B cell (primary cell): ENCODE measurements at regions not wholly inside any gene's neighbourhood (a gene's known extent, or its start where the extent isn't known, plus 50 kb on each side); places are given as distances from the start of the nearest gene placed in this dataset.

Experiments
- ATAC-seq: fragments of 200-7000 bp; cut with Tn5 transposase; one replicate; pipeline ENCODE4 v1.10.0; 2021; ENCODE audit warnings: low read depth, mild to moderate bottlenecking, moderate number of reproducible peaks, moderate library complexity
- CTCF ChIA-PET: fragments of 350-600 bp; sonication (Branson Sonifier 250); formaldehyde crosslinking; loops from one replicate; lab custom pipeline; 2021; ENCODE audit warnings: antibody characterized with exemption, inconsistent platforms; lab: Charles Lee
- POLR2A ChIA-PET: fragments of 350-600 bp; sonication (Branson Sonifier 250); formaldehyde crosslinking; loops from one replicate; lab custom pipeline; 2021; ENCODE audit warnings: antibody characterized with exemption; lab: Charles Lee
- DNase-seq: peaks from one replicate; pipeline ENCODE4 v3.0.0; 2013
- H2AFZ ChIP-seq: 2 replicates; pipeline ENCODE4 v1.6.1; 2012; ENCODE audit warnings: mild to moderate bottlenecking, low read depth, low read length; ENCODE audit not compliant: insufficient read depth, poor library complexity, severe bottlenecking
- H3K27ac ChIP-seq, 2 donors: 1 replicate in 1 of 2; 2 replicates in 1 of 2; pipeline ENCODE4 v1.5.1; 2012 to 2013; ENCODE audit warnings: low read length in 2 of 2, mild to moderate bottlenecking in 2 of 2, moderate library complexity in 1 of 2
- H3K27me3 ChIP-seq, 4 experiments: fragments of 200-600 bp in 1 of 4; sonication (generic) in 1 of 4; replicated peaks in 1 of 4; 1 replicate in 2 of 4; 2 replicates in 2 of 4; pipeline versions ENCODE4 v1.6.1 to v1.7.0; 2013 to 2016; ENCODE audit warnings: low read length in 3 of 4, mild to moderate bottlenecking in 2 of 4, mixed read lengths in 1 of 4, moderate library complexity in 1 of 4; ENCODE audit not compliant: insufficient read depth in 4 of 4, control insufficient read depth in 3 of 4; ENCODE audit errors: control extremely low read depth in 1 of 4
- H3K36me3 ChIP-seq, 2 experiments: replicated peaks in 1 of 2; 1 replicate in 1 of 2; 2 replicates in 1 of 2; pipeline versions ENCODE4 v1.6.1 to v1.7.1; 2013; ENCODE audit warnings: low read length in 1 of 2; ENCODE audit not compliant: insufficient read depth in 2 of 2, control insufficient read depth in 1 of 2; ENCODE audit errors: control extremely low read depth in 1 of 2, extremely low read depth in 1 of 2
- H3K4me1 ChIP-seq, 2 donors: fragments of 200-600 bp in 1 of 2; sonication (generic) in 1 of 2; 1 replicate in 1 of 2; 2 replicates in 1 of 2; pipeline versions ENCODE4 v1.5.1 to v1.6.1; 2013 to 2017; ENCODE audit warnings: low read length in 2 of 2; ENCODE audit not compliant: control insufficient read depth in 2 of 2, insufficient read depth in 2 of 2
- H3K4me2 ChIP-seq: replicated peaks from 2 replicates; pipeline ENCODE3; 2012; ENCODE audit warnings: mild to moderate bottlenecking, low read depth, low read length; ENCODE audit not compliant: poor library complexity, severe bottlenecking
- H3K4me3 ChIP-seq, 5 experiments: fragments of 200-600 bp in 1 of 5; sonication (generic) in 1 of 5; 1 replicate in 3 of 5; 2 replicates in 2 of 5; pipeline versions ENCODE4 v1.5.1 to v1.7.0; 2011 to 2016; ENCODE audit warnings: low read length in 4 of 5, mild to moderate bottlenecking in 4 of 5, low read depth in 2 of 5, control low read depth in 1 of 5, moderate library complexity in 1 of 5; ENCODE audit not compliant: insufficient read depth in 1 of 5; ENCODE audit errors: control extremely low read depth in 1 of 5, extremely low read depth in 1 of 5
- H3K79me2 ChIP-seq: fragments of 200-600 bp; sonication (generic); one replicate; pipeline ENCODE4 v1.6.0; 2016; ENCODE audit warnings: low read length; ENCODE audit not compliant: control insufficient read depth, insufficient read depth
- H3K9ac ChIP-seq: fragments of 200-600 bp; sonication (generic); 2 replicates; pipeline ENCODE4 v1.6.1; 2017; ENCODE audit warnings: mild to moderate bottlenecking, low read length, moderate library complexity
- H3K9me3 ChIP-seq, 3 donors: one replicate each; pipeline versions ENCODE4 v1.6.1 to v1.7.1; 2013; ENCODE audit warnings: low read length in 2 of 3; ENCODE audit not compliant: control insufficient read depth in 2 of 3, insufficient read depth in 1 of 3; ENCODE audit errors: control extremely low read depth in 1 of 3
- H4K20me1 ChIP-seq: 2 replicates; pipeline ENCODE4 v1.6.0; 2012; ENCODE audit warnings: mild to moderate bottlenecking, low read length; ENCODE audit not compliant: insufficient read depth, control insufficient read depth, poor library complexity, severe bottlenecking
- H3K27ac Mint-ChIP-seq: one replicate; pipeline ENCODE4 v1.8.0; 2021; ENCODE audit warnings: mixed read lengths
- H3K27me3 Mint-ChIP-seq: one replicate; pipeline ENCODE4 v1.8.0; 2021; ENCODE audit warnings: mixed read lengths
- H3K4me1 Mint-ChIP-seq: one replicate; pipeline ENCODE4 v1.8.0; 2021; ENCODE audit warnings: mixed read lengths
- H3K4me3 Mint-ChIP-seq: one replicate; pipeline ENCODE4 v1.8.0; 2021; ENCODE audit warnings: mixed read lengths
- H3K9me3 Mint-ChIP-seq: one replicate; pipeline ENCODE4 v1.8.0; 2022; ENCODE audit warnings: mixed read lengths; ENCODE audit not compliant: insufficient read depth
- CTCF ChIP-seq: fragments of 200-600 bp; IDR thresholded peaks from one replicate; pipeline ENCODE4 v1.8.0; 2022; ENCODE audit warnings: antibody characterized with exemption, mild to moderate bottlenecking
- EZH2 ChIP-seq: IDR thresholded peaks from 2 replicates; pipeline ENCODE4 v1.6.1; 2012; ENCODE audit warnings: borderline replicate concordance, low read depth, mild to moderate bottlenecking, moderate library complexity, low read length; ENCODE audit not compliant: insufficient read depth, poor library complexity, severe bottlenecking
- WGBS: methylation state at CpG from one replicate; pipeline ENCODE4 v1.1.5; 2013; ENCODE audit warnings: missing lambda C conversion rate; ENCODE audit not compliant: insufficient coverage; 5-methylcytosine and 5-hydroxymethylcytosine counted together
- intact Hi-C: fragments of 100-400 bp; cut with micrococcal nuclease; formaldehyde crosslinking; loops from one replicate; pipeline ENCODE4 v1.10.0; 2022

GRCh38 chr14:84882830-84883229 is 647.1 kb upstream of the FLRT2 start:
- H3K27ac Mint-ChIP-seq: no peak overlapping the region
- H3K9ac ChIP-seq: no peak overlapping the region
- no CpG with 5 or more reads among the region's 1 CpG for WGBS
- DNase-seq: no peak
- no peak for TF ChIP-seq EZH2
- no peak for TF ChIP-seq CTCF
- H3K4me3 ChIP-seq: no peak overlapping the region
- ATAC-seq: no peak
- no peak overlapping the region for H3K4me2 ChIP-seq
- H3K36me3 ChIP-seq: no peaks in the 10 kb centered on the region
- H3K27me3 ChIP-seq: no peaks in the 10 kb centered on the region
- CTCF ChIA-PET: no interaction called here
- H3K79me2 ChIP-seq: no peaks in the 10 kb centered on the region
- no peak overlapping the region for H2AFZ ChIP-seq
- H3K9me3 ChIP-seq: peaks cover 0 to 2% (median 2%) of the 10 kb centered on the region in 3 donors
- intact Hi-C loops: no loop called here
- no peak overlapping the region for H3K27ac ChIP-seq
- H3K4me1 Mint-ChIP-seq: no peaks in the 10 kb centered on the region
- no peaks in the 10 kb centered on the region for H3K27me3 Mint-ChIP-seq
- H3K4me3 Mint-ChIP-seq: no peak overlapping the region
- H4K20me1 ChIP-seq: no peaks in the 10 kb centered on the region
- H3K9me3 Mint-ChIP-seq: no peaks in the 10 kb centered on the region
- POLR2A ChIA-PET: no interaction called here
- no peaks in the 10 kb centered on the region for H3K4me1 ChIP-seq

GRCh38 chr14:84885061-84885460 is 644.9 kb upstream of the FLRT2 start:
- no peak overlapping the region for H3K4me3 Mint-ChIP-seq
- Histone ChIP-seq H3K27me3 (no peaks in the 10 kb centered on the region), H3K4me3 (no peak overlapping the region), H3K4me1 (no peaks in the 10 kb centered on the region), H4K20me1 (no peaks in the 10 kb centered on the region), H3K27ac (no peak overlapping the region), H3K9ac (no peak overlapping the region), H3K4me2 (no peak overlapping the region), H2AFZ (no peak overlapping the region), H3K79me2 (no peaks in the 10 kb centered on the region), H3K9me3 (peaks cover 0 to 2% (median 2%) of the 10 kb centered on the region in 3 donors), H3K36me3 (no peaks in the 10 kb centered on the region)
- ChIA-PET POLR2A (no interaction called here), CTCF (interaction anchor here (1.4 kb wide), 1 partner anchor 11 kb away, joined by 3 read pairs; no protein-coding TSS in a partner anchor)
- intact Hi-C loops: no loop called here
- WGBS: 77% methylated on average over 3 of the region's 3 CpGs
- H3K9me3 Mint-ChIP-seq: no peaks in the 10 kb centered on the region
- no peaks in the 10 kb centered on the region for H3K4me1 Mint-ChIP-seq
- DNase-seq (no peak), ATAC-seq (no peak)
- TF ChIP-seq CTCF: no peak
- no peak overlapping the region for H3K27ac Mint-ChIP-seq
- no peaks in the 10 kb centered on the region for H3K27me3 Mint-ChIP-seq
